A549 (cell line): ENCODE measurements at regions not wholly inside any gene's neighbourhood (a gene's known extent, or its start where the extent isn't known, plus 50 kb on each side); places are given as distances from the start of the nearest gene placed in this dataset.

ENCODE experiments used
- ATAC-seq, 2 experiments: fragments of 200-7000 bp in 1 of 2; fragments of >200 bp in 1 of 2; cut with Nextera tagmentation in 1 of 2; cut with Tn5 transposase in 1 of 2; 3 replicates each; pipeline versions ENCODE4 v1.8.0 to v1.9.1; 2018 to 2020; ENCODE audit warnings: mild to moderate bottlenecking in 1 of 2, moderate library complexity in 1 of 2
- CTCF ChIA-PET: fragments of 300-600 bp; sonication (Branson Sonifier 250); formaldehyde crosslinking; extraction: SDS; loops from one replicate; lab custom pipeline; 2021; ENCODE audit warnings: antibody characterized with exemption, inconsistent platforms; lab: Yijun Ruan, JAX
- POLR2A ChIA-PET: fragments of 350-600 bp; formaldehyde crosslinking; extraction: SDS; loops from one replicate; lab custom pipeline; 2021; ENCODE audit warnings: antibody characterized with exemption, inconsistent platforms; lab: Yijun Ruan, JAX
- DNase-seq, 2 experiments: peaks; one replicate each; pipeline versions ENCODE4 v3.0.0 to v3.0.0-alpha.2; 2011 to 2016; ENCODE audit warnings: low read depth in 1 of 2, low spot score in 1 of 2
- FAIRE-seq: peaks from 2 replicates; lab custom pipeline; 2011; peaks lifted over from hg19 to GRCh38; lab: Jason Lieb, UNC
- H3K27ac ChIP-seq, 2 experiments: fragments of >200 bp; sonication (Bioruptor Twin); formaldehyde crosslinking; 3 replicates each; pipeline ENCODE4 v1.5.1; 2016 to 2017
- H3K4me1 ChIP-seq: fragments of >200 bp; sonication (Bioruptor Twin); formaldehyde crosslinking; 3 replicates; pipeline ENCODE4 v1.6.1; 2016
- H3K4me2 ChIP-seq: fragments of >200 bp; sonication (Bioruptor Twin); formaldehyde crosslinking; 3 replicates; pipeline ENCODE4 v1.6.1; 2016
- H3K4me3 ChIP-seq: fragments of >200 bp; sonication (Bioruptor Twin); formaldehyde crosslinking; 3 replicates; pipeline ENCODE4 v1.5.1; 2016
- H3K9me3 ChIP-seq: fragments of >200 bp; sonication (Bioruptor Twin); formaldehyde crosslinking; 3 replicates; pipeline ENCODE4 v1.6.1; 2016
- BHLHE40 ChIP-seq: IDR thresholded peaks from 2 replicates; pipeline ENCODE4 v1.6.1; 2012; ENCODE audit warnings: low read depth, low read length, inconsistent platforms
- EHF ChIP-seq: fragments of 250-450 bp; sonication (Bioruptor Pico); IDR thresholded peaks from 2 replicates; pipeline ENCODE4 v1.5.0; 2020; ENCODE audit warnings: mild to moderate bottlenecking
- EHMT2 ChIP-seq: fragments of 200-600 bp; sonication (generic); IDR thresholded peaks from 2 replicates; pipeline ENCODE4 v1.6.1; 2016; ENCODE audit warnings: antibody characterized with exemption, low read depth, mild to moderate bottlenecking, moderate library complexity
- EP300 ChIP-seq, 2 experiments: fragments of >200 bp; sonication (Bioruptor Twin); formaldehyde crosslinking; IDR thresholded peaks; 2 replicates in 1 of 2; 3 replicates in 1 of 2; pipeline ENCODE4 v1.6.1; 2016 to 2017
- GATA3 ChIP-seq: IDR thresholded peaks from 2 replicates; pipeline ENCODE4 v1.6.1; 2012; ENCODE audit warnings: borderline replicate concordance
- HDAC2 ChIP-seq: fragments of 200-600 bp; sonication (generic); IDR thresholded peaks from 2 replicates; pipeline ENCODE4 v1.6.1; 2016
- HEYL ChIP-seq: fragments of 250-450 bp; sonication (Bioruptor Pico); IDR thresholded peaks from 2 replicates; pipeline ENCODE4 v1.8.0; 2021; ENCODE audit warnings: mild to moderate bottlenecking, moderate library complexity
- HOXB13 ChIP-seq: fragments of 250-450 bp; sonication (Bioruptor Pico); IDR thresholded peaks from 2 replicates; pipeline ENCODE4 v1.5.0; 2020; ENCODE audit warnings: low read depth, mild to moderate bottlenecking, moderate library complexity
- HOXB5 ChIP-seq: fragments of 250-450 bp; sonication (Bioruptor Pico); IDR thresholded peaks from 2 replicates; pipeline ENCODE4 v1.5.0; 2020; ENCODE audit warnings: mild to moderate bottlenecking, moderate library complexity
- JUN ChIP-seq, 2 experiments: fragments of >200 bp; sonication (Bioruptor Twin); formaldehyde crosslinking; IDR thresholded peaks; 2 replicates in 1 of 2; 3 replicates in 1 of 2; pipeline ENCODE4 v1.6.1; 2016 to 2017
- MAFK ChIP-seq: fragments of 450-650 bp; IDR thresholded peaks from 2 replicates; pipeline ENCODE4 v1.6.1; 2014; ENCODE audit not compliant: partially characterized antibody
- NR3C1 ChIP-seq: fragments of >200 bp; sonication (Bioruptor Twin); formaldehyde crosslinking; IDR thresholded peaks from 3 replicates; pipeline ENCODE4 v1.6.1; 2017
- POLR2A ChIP-seq: IDR thresholded peaks from 2 replicates; pipeline ENCODE4 v1.6.1; 2012; ENCODE audit warnings: mild to moderate bottlenecking, low read length
- RAD21 ChIP-seq, 2 experiments: fragments of >200 bp in 1 of 2; sonication (Bioruptor Twin) in 1 of 2; formaldehyde crosslinking in 1 of 2; IDR thresholded peaks in 1 of 2; conservative IDR thresholded peaks in 1 of 2; 2 replicates in 1 of 2; 3 replicates in 1 of 2; pipeline ENCODE4 v1.6.1; 2012 to 2018; ENCODE audit warnings: inconsistent platforms in 1 of 2
- RNF2 ChIP-seq: fragments of 200-600 bp; sonication (generic); IDR thresholded peaks from 2 replicates; pipeline ENCODE4 v1.6.1; 2016; ENCODE audit warnings: low read depth, mild to moderate bottlenecking, antibody characterized with exemption, moderate library complexity, borderline replicate concordance
- TFCP2L1 ChIP-seq: fragments of 250-450 bp; sonication (Bioruptor Pico); IDR thresholded peaks from 2 replicates; pipeline ENCODE4 v1.5.0; 2021; ENCODE audit warnings: mild to moderate bottlenecking
- ZC3H11A ChIP-seq: fragments of 450-650 bp; IDR thresholded peaks from 2 replicates; pipeline ENCODE4 v1.6.1; 2014; ENCODE audit warnings: antibody characterized with exemption, mild to moderate bottlenecking
- ZNF302 ChIP-seq: fragments of 250-450 bp; sonication (Bioruptor Pico); IDR thresholded peaks from 2 replicates; pipeline ENCODE4 v1.9.0; 2021; ENCODE audit warnings: inconsistent platforms, mild to moderate bottlenecking, moderate library complexity
- WGBS: methylation state at CpG from one replicate; pipeline ENCODE4 v1.1.6; 2017; ENCODE audit errors: missing lambda C conversion rate; 5-methylcytosine and 5-hydroxymethylcytosine counted together
- TF ChIP-seq, protein P1 (sequence below): fragments of 250-450 bp; sonication (Bioruptor Pico); IDR thresholded peaks from 2 replicates; pipeline ENCODE4 v1.5.0; 2020; ENCODE audit warnings: low read depth, mild to moderate bottlenecking, moderate library complexity
- TF ChIP-seq, protein P2 (sequence below): IDR thresholded peaks from 2 replicates; pipeline ENCODE4 v1.6.1; 2012
- TF ChIP-seq, protein P3 (sequence below): fragments of >200 bp; sonication (Bioruptor Twin); formaldehyde crosslinking; IDR thresholded peaks from 3 replicates; pipeline ENCODE4 v1.5.1; 2016
- TF ChIP-seq, protein P4 (sequence below): fragments of 250-450 bp; sonication (Bioruptor Pico); IDR thresholded peaks from 2 replicates; pipeline ENCODE4 v1.5.0; 2021; ENCODE audit warnings: mild to moderate bottlenecking, moderate library complexity, borderline replicate concordance
- TF ChIP-seq, protein P5 (sequence below): IDR thresholded peaks from 2 replicates; pipeline ENCODE4 v1.6.1; 2012

DNA sequence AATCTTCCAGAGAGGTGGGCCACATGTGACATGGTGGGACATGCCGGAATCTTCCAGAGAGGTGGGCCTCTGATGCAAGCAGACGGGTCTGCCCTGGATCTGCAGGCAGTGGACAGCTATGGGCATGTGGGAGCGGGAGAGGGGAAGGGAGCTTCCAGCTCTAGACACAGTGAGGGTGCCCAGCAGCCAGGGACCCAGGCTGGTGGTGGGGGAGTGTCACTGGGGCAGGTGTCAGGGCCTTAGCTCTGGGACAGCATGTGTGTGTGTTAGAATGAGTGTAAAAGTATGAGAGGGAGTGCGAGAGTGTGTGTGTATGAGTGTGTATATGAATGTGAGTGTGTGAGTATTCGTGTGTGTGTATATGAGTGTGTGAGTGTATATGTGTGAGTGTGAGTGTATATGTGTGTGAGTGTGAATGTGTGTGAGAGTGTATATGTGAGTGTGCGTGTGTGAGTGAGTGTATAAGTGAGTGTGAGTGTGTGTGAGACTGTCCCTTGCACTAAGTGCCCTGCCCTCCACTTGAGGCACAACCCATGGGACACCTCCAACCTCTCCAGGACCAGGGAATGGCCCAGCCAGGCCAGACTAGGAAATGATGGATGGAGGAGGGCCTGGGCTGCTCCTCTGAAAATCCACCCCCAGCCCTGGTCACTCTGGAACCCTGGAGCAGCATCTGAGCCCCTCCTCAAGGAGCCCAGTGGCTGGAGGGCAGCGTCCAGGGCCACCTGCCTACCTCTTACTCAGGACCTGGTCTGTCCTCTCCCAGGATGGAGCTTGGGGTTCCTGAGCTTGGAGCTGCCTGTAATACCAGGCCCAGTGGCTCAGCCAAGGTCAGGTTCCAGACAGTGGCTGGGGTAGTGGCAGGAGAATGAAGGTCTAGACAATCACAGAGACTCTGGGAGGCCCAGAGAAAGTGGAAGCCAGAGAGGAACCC lies 122.2 kb downstream of the C9orf50 start:
- 90% methylated on average over 7 of the region's 7 CpGs for WGBS
- ChIA-PET CTCF (interaction anchor here (1.0 to 9.8 kb wide), 8 partner anchors 14 to 367 kb away, joined by 4 to 90 read pairs (median 5); no protein-coding TSS in a partner anchor), POLR2A (interaction anchor here (1.0 to 6.6 kb wide), 3 partner anchors 110 to 325 kb away, joined by 3 to 69 read pairs (median 22); partner anchors contain the start of gene IER5L)
- peak overlapping the region; percentile 99 to 100 for H3K27ac ChIP-seq
- TF ChIP-seq GATA3 (no peak), MAFK (no peak), TFCP2L1 (CRISPR knock-in tag) (no peak), ZC3H11A (no peak), ZNF302 (CRISPR knock-in tag) (no peak), NR3C1 (no peak), EHMT2 (no peak), RNF2 (no peak)
- TF ChIP-seq, protein P1, sequence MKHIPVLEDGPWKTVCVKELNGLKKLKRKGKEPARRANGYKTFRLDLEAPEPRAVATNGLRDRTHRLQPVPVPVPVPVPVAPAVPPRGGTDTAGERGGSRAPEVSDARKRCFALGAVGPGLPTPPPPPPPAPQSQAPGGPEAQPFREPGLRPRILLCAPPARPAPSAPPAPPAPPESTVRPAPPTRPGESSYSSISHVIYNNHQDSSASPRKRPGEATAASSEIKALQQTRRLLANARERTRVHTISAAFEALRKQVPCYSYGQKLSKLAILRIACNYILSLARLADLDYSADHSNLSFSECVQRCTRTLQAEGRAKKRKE: no peak
- TF ChIP-seq, protein P2, sequence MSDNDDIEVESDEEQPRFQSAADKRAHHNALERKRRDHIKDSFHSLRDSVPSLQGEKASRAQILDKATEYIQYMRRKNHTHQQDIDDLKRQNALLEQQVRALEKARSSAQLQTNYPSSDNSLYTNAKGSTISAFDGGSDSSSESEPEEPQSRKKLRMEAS: no peak
- TF ChIP-seq, protein P3, sequence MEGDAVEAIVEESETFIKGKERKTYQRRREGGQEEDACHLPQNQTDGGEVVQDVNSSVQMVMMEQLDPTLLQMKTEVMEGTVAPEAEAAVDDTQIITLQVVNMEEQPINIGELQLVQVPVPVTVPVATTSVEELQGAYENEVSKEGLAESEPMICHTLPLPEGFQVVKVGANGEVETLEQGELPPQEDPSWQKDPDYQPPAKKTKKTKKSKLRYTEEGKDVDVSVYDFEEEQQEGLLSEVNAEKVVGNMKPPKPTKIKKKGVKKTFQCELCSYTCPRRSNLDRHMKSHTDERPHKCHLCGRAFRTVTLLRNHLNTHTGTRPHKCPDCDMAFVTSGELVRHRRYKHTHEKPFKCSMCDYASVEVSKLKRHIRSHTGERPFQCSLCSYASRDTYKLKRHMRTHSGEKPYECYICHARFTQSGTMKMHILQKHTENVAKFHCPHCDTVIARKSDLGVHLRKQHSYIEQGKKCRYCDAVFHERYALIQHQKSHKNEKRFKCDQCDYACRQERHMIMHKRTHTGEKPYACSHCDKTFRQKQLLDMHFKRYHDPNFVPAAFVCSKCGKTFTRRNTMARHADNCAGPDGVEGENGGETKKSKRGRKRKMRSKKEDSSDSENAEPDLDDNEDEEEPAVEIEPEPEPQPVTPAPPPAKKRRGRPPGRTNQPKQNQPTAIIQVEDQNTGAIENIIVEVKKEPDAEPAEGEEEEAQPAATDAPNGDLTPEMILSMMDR: no peak
- TF ChIP-seq, protein P4, sequence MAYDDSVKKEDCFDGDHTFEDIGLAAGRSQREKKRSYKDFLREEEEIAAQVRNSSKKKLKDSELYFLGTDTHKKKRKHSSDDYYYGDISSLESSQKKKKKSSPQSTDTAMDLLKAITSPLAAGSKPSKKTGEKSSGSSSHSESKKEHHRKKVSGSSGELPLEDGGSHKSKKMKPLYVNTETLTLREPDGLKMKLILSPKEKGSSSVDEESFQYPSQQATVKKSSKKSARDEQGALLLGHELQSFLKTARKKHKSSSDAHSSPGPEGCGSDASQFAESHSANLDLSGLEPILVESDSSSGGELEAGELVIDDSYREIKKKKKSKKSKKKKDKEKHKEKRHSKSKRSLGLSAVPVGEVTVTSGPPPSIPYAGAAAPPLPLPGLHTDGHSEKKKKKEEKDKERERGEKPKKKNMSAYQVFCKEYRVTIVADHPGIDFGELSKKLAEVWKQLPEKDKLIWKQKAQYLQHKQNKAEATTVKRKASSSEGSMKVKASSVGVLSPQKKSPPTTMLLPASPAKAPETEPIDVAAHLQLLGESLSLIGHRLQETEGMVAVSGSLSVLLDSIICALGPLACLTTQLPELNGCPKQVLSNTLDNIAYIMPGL (CRISPR knock-in tag): no peak
- H3K9me3 ChIP-seq: no peaks in the 10 kb centered on the region
- no peak for ATAC-seq
- peaks cover 67% of the 10 kb centered on the region for H3K4me1 ChIP-seq
- DNase-seq: no peak
- H3K4me3 ChIP-seq: 0 out of 3 replicates have a peak overlapping the region, but pooled peaks have one; percentile 63
- FAIRE-seq: no peak
- peak overlapping the region; percentile 87 for H3K4me2 ChIP-seq

DNA sequence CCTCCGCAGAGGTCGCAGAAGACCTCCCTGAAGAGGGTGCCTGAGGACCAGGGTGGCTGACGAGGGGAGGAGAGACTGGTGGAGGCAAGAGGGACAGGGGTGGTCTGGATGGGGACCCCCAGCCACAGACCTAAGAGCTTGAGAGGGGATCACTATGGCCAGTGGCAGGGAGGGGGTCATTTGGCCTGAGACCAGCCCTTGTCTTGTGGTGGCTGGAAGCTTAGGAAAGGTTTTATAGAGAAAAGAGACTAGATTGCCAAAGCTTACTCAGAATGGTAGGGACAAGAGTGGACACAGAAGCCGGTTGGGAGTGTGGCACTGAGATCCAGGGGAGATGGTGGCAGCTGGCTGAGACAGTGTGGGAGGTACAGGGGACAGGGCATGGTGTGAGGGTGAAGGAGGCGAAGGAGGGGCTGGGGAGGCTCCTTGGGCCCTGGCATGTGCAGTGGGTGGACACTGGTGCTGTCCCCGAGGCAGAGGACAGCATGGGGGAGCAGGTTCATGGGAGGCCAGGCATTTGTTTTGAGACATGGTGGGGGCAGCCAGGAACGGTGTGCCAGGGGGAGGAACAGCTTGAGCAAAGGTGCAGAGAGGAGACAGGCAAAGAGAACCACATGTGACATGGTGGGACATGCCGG lies 123.0 kb downstream of the C9orf50 start:
- peaks cover 67% of the 10 kb centered on the region for H3K4me1 ChIP-seq
- H3K9me3 ChIP-seq: no peaks in the 10 kb centered on the region
- H3K4me2 ChIP-seq: peak overlapping the region; percentile 87
- ATAC-seq (no peak), FAIRE-seq (no peak), DNase-seq (no peak)
- CTCF ChIA-PET: interaction anchor here (1.0 to 9.8 kb wide), 9 partner anchors 15 to 366 kb away, joined by 4 to 90 read pairs (median 7); no protein-coding TSS in a partner anchor
- POLR2A ChIA-PET: interaction anchor here (1.0 to 6.6 kb wide), 8 partner anchors 50 to 330 kb away, joined by 3 to 69 read pairs (median 22); partner anchors contain the start of gene IER5L
- peak overlapping the region; percentile 99 to 100 for H3K27ac ChIP-seq
- peak overlapping the region; percentile 63 for H3K4me3 ChIP-seq
- WGBS: 39% methylated on average over 8 of the region's 8 CpGs
- TF ChIP-seq ZC3H11A: no peak
- TF ChIP-seq, protein P2: peak; percentile 33
- 0 out of 2 replicates have a peak, but pooled peaks have one; percentile 12 for TF ChIP-seq HOXB5
- no peak for TF ChIP-seq HOXB13
- TF ChIP-seq EP300 (IDR thresholded peaks at IDR 0.05): no peak
- TF ChIP-seq, protein P4 (CRISPR knock-in tag): no peak
- TF ChIP-seq, protein P3: no peak
- no peak; the same call in 1 of the 2 replicates for TF ChIP-seq POLR2A
- TF ChIP-seq JUN (IDR thresholded peaks at IDR 0.05): 0 out of 5 replicates have a peak, but pooled peaks of 1 of the 2 experiments have one; percentile 26
- no peak for TF ChIP-seq EHMT2
- no peak for TF ChIP-seq BHLHE40
- no peak for TF ChIP-seq HDAC2
- no peak for TF ChIP-seq HEYL (CRISPR knock-in tag)
- TF ChIP-seq RAD21 (conservative IDR thresholded peaks at IDR 0.05 in 1 of 2, IDR thresholded peaks at IDR 0.05 in 1 of 2): no peak
- TF ChIP-seq, protein P5, sequence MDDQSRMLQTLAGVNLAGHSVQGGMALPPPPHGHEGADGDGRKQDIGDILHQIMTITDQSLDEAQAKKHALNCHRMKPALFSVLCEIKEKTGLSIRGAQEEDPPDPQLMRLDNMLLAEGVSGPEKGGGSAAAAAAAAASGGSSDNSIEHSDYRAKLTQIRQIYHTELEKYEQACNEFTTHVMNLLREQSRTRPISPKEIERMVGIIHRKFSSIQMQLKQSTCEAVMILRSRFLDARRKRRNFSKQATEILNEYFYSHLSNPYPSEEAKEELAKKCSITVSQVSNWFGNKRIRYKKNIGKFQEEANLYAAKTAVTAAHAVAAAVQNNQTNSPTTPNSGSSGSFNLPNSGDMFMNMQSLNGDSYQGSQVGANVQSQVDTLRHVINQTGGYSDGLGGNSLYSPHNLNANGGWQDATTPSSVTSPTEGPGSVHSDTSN: peak; percentile 56; the same call in 1 of the 2 replicates
- no peak for TF ChIP-seq EHF
